GM12873 (cell line): ENCODE measurements at regions not wholly inside any gene's neighbourhood (a gene's known extent, or its start where the extent isn't known, plus 50 kb on each side); places are given as distances from the start of the nearest gene placed in this dataset.

Experiments
- TF ChIP-seq, protein P1 (sequence below): IDR thresholded peaks from 2 replicates; pipeline ENCODE4 v1.5.1; 2012; ENCODE audit warnings: low read depth, mild to moderate bottlenecking, moderate library complexity, low read length, control low read depth; ENCODE audit not compliant: insufficient read depth; ENCODE audit errors: missing control alignments

GRCh38 chr6:3900744-3901336 is 51.7 kb downstream of the FAM50B start:
- TF ChIP-seq, protein P1, sequence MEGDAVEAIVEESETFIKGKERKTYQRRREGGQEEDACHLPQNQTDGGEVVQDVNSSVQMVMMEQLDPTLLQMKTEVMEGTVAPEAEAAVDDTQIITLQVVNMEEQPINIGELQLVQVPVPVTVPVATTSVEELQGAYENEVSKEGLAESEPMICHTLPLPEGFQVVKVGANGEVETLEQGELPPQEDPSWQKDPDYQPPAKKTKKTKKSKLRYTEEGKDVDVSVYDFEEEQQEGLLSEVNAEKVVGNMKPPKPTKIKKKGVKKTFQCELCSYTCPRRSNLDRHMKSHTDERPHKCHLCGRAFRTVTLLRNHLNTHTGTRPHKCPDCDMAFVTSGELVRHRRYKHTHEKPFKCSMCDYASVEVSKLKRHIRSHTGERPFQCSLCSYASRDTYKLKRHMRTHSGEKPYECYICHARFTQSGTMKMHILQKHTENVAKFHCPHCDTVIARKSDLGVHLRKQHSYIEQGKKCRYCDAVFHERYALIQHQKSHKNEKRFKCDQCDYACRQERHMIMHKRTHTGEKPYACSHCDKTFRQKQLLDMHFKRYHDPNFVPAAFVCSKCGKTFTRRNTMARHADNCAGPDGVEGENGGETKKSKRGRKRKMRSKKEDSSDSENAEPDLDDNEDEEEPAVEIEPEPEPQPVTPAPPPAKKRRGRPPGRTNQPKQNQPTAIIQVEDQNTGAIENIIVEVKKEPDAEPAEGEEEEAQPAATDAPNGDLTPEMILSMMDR: no peak

GRCh38 chr6:3902871-3903648 is 53.9 kb downstream of the FAM50B start:
- TF ChIP-seq, protein P1: no peak

DNA sequence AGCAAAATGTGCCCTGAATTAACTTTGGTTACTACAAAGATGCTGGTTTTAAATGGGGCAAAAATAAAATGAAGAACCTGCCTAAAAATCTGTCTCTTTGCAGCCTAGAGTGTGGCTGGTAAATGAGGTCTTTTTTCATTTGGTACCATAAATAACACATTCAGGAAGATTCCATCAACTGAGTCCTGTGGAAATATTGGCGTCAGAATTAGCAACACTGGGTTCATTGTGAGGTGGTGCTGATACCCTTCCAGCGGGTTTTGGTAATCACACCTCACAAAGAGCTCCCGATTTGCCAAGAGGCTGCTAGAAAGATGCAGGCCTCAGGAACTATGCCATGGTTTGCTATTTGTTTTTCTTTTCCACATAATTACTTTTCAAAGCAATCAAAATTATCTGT is 55.3 kb downstream of the FAM50B start:
- TF ChIP-seq, protein P1: no peak

DNA sequence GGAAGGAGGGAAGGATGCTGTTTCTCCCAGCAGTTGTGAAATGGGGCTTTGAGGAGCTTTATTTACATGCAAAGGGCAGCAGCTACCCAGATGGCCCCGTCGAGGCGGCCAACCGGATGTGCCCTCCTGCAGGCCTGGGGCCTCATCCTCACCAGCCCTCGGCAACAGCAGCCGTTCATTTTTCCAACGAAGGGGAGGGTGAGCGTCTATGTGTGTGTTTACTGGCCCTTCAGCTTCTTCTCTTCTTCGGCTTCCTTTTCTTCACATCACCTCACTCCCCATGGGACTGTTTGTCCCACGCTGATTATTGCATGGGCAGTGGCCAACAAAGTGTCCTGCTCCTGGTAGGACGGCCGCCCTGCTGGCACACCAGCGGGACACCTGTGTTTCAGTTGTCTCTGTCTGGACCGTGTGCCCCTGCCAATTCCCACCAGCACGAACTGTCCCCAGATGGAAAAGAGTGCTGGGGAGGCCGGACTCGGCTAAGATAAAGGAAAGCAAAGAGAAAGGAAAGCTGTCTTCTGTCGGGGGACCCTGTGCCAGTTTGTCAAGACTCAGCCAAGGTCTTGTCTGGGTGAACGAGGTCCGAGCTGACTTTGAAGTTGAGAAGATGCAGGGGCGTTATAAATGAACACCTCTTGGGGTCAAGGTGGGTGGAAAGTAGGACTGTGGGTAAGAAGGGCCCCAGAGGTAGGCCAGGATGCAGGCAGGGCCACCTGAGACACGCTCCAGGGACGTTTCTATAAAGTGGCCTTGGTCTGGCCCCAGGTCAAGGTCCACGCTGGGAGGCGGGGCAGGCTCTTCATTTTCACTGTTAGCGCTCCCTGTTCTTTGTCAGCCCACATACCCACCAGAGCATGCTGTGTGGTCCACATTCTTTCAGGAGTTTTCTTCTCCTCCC is 57.0 kb downstream of the FAM50B start:
- TF ChIP-seq, protein P1: no peak

DNA sequence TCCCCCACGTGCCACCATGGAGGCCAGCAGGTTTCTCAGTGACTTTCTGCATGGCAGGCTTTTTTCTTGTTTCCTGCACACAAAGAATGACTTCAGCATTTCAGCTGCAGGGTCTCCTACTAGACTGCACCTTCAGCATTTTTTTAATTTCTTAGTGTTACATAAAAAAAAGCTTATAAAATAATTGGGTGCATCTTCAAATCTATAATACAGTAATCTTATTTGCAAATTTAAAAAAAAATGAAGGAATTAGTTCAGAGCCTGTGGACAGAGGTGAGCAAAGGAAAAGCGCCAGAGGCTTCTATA is 57.6 kb downstream of the FAM50B start:
- TF ChIP-seq, protein P1: no peak

DNA sequence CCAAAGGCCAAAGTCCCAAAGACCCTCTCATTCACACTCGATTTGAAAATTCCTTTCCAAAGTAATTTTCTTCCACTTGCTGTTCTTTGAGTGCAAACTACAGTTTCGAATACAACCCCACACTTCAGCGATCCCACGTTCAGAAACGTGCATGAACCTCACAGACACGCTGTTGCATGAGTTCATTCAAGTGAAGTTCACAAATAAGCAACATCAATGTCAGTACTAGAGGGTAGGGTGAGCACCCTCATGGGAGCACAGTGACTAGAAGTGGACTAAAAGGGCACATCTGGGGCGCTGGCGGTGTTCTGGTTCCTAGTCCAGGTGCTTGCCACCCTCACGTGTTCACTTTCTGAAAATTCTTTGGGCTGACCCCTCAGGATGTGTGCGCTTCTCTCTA is 59.0 kb downstream of the FAM50B start:
- TF ChIP-seq, protein P1: no peak

- TF ChIP-seq, protein P1: no peak
These were observed 59.8 kb downstream of the FAM50B start for GRCh38 chr6:3908961-3909360.
